Peyer's patch (tissue), 4 donors: ENCODE measurements at regions not wholly inside any gene's neighbourhood (a gene's known extent, or its start where the extent isn't known, plus 50 kb on each side); places are given as distances from the start of the nearest gene placed in this dataset.

Source experiments
- DNase-seq, 3 donors: peaks; one replicate each; pipeline ENCODE4 v3.0.0-alpha.2; 2017 to 2019
- H3K27ac ChIP-seq, 4 donors: fragments of 200-600 bp; sonication (generic); one replicate each; pipeline ENCODE4 v1.5.1; 2016 to 2019
- H3K27me3 ChIP-seq, 2 donors: fragments of 200-600 bp; sonication (generic); one replicate each; pipeline ENCODE4 v1.5.1; 2019
- H3K36me3 ChIP-seq, 3 donors: fragments of 200-600 bp; sonication (generic); one replicate each; pipeline ENCODE4 v1.5.1; 2016 to 2019
- H3K4me1 ChIP-seq, 4 donors: fragments of 200-600 bp; sonication (generic); one replicate each; pipeline ENCODE4 v1.5.1; 2016 to 2019
- H3K4me3 ChIP-seq, 4 donors: fragments of 200-600 bp; sonication (generic); 1 replicate in 3 of 4; 2 replicates in 1 of 4; pipeline ENCODE4 v1.5.1; 2016 to 2019; ENCODE audit warnings: mild to moderate bottlenecking in 1 of 4
- H3K9me3 ChIP-seq, 4 donors: fragments of 200-600 bp; sonication (generic); one replicate each; pipeline ENCODE4 v1.5.1; 2016 to 2019; ENCODE audit warnings: mild to moderate bottlenecking in 1 of 4
- CTCF ChIP-seq, 6 experiments: fragments of 450-650 bp in 4 of 6; fragments of 200-600 bp in 2 of 6; sonication (generic) in 1 of 6; IDR thresholded peaks; one replicate each; pipeline ENCODE4 v1.5.1; 2017 to 2019; ENCODE audit warnings: antibody characterized with exemption in 6 of 6, mild to moderate bottlenecking in 3 of 6, moderate library complexity in 1 of 6
- POLR2A ChIP-seq, 2 donors: fragments of 450-650 bp; IDR thresholded peaks; one replicate each; pipeline ENCODE4 v1.5.1; 2017; ENCODE audit warnings: antibody characterized with exemption in 2 of 2, mild to moderate bottlenecking in 2 of 2, moderate library complexity in 2 of 2

GRCh38 chr12:13687633-13688032 is 293.8 kb downstream of the GRIN2B start:
- H3K4me3 ChIP-seq: no peak overlapping the region
- H3K9me3 ChIP-seq: no peaks in the 10 kb centered on the region
- no peak for DNase-seq
- no peaks in the 10 kb centered on the region for H3K36me3 ChIP-seq
- no peaks in the 10 kb centered on the region for H3K27me3 ChIP-seq
- TF ChIP-seq POLR2A (IDR thresholded peaks at IDR 0.05): no peak
- no peak for TF ChIP-seq CTCF (IDR thresholded peaks at IDR 0.05)
- no peak overlapping the region for H3K27ac ChIP-seq
- no peaks in the 10 kb centered on the region for H3K4me1 ChIP-seq

GRCh38 chr12:13686260-13686659 is 295.1 kb downstream of the GRIN2B start:
- Histone ChIP-seq H3K27ac (no peak overlapping the region), H3K36me3 (no peaks in the 10 kb centered on the region), H3K4me1 (no peaks in the 10 kb centered on the region), H3K4me3 (no peak overlapping the region), H3K9me3 (no peaks in the 10 kb centered on the region), H3K27me3 (no peaks in the 10 kb centered on the region)
- no peak for DNase-seq
- TF ChIP-seq POLR2A (IDR thresholded peaks at IDR 0.05) (no peak), CTCF (IDR thresholded peaks at IDR 0.05) (no peak)

- H3K4me1 ChIP-seq: no peaks in the 10 kb centered on the region
- H3K4me3 ChIP-seq: no peak overlapping the region
- no peaks in the 10 kb centered on the region for H3K27me3 ChIP-seq
- no peak for TF ChIP-seq CTCF (IDR thresholded peaks at IDR 0.05)
- TF ChIP-seq POLR2A (IDR thresholded peaks at IDR 0.05): no peak
- H3K36me3 ChIP-seq: no peaks in the 10 kb centered on the region
- no peak overlapping the region for H3K27ac ChIP-seq
- no peaks in the 10 kb centered on the region for H3K9me3 ChIP-seq
- DNase-seq: no peak
These were observed 300.5 kb downstream of the GRIN2B start for GRCh38 chr12:13680916-13681315.

- TF ChIP-seq POLR2A (IDR thresholded peaks at IDR 0.05): no peak
- no peak for TF ChIP-seq CTCF (IDR thresholded peaks at IDR 0.05)
- H3K4me1 ChIP-seq: no peaks in the 10 kb centered on the region
- H3K36me3 ChIP-seq: no peaks in the 10 kb centered on the region
- no peaks in the 10 kb centered on the region for H3K27me3 ChIP-seq
- no peak for DNase-seq
- H3K9me3 ChIP-seq: no peaks in the 10 kb centered on the region
- no peak overlapping the region for H3K4me3 ChIP-seq
- no peak overlapping the region for H3K27ac ChIP-seq
These were observed 304.5 kb downstream of the GRIN2B start for GRCh38 chr12:13676880-13677279.

- no peak for TF ChIP-seq POLR2A (IDR thresholded peaks at IDR 0.05)
- no peak for TF ChIP-seq CTCF (IDR thresholded peaks at IDR 0.05)
- H3K9me3 ChIP-seq: no peaks in the 10 kb centered on the region
- no peak overlapping the region for H3K27ac ChIP-seq
- H3K36me3 ChIP-seq: no peaks in the 10 kb centered on the region
- no peak for DNase-seq
- H3K27me3 ChIP-seq: no peaks in the 10 kb centered on the region
- H3K4me3 ChIP-seq: no peak overlapping the region
- H3K4me1 ChIP-seq: no peaks in the 10 kb centered on the region
These were observed 311.0 kb downstream of the GRIN2B start for GRCh38 chr12:13670285-13670866.

- DNase-seq: no peak
- TF ChIP-seq CTCF (IDR thresholded peaks at IDR 0.05): no peak
- TF ChIP-seq POLR2A (IDR thresholded peaks at IDR 0.05): no peak
- no peaks in the 10 kb centered on the region for H3K27me3 ChIP-seq
These were observed 312.5 kb downstream of the GRIN2B start for GRCh38 chr12:13668880-13669279.

More at GRCh38 chr12:13668880-13669279, 312.5 kb downstream of the GRIN2B start:
- H3K36me3 ChIP-seq: no peaks in the 10 kb centered on the region
- H3K9me3 ChIP-seq: no peaks in the 10 kb centered on the region
- no peak overlapping the region for H3K27ac ChIP-seq
- H3K4me1 ChIP-seq: no peaks in the 10 kb centered on the region
- H3K4me3 ChIP-seq: no peak overlapping the region
